22Rv1 (cell line): ENCODE measurements at regions not wholly inside any gene's neighbourhood (a gene's known extent, or its start where the extent isn't known, plus 50 kb on each side); places are given as distances from the start of the nearest gene placed in this dataset.
A peak's percentile ranks its signal among the peaks of the same experiment; 100 is the strongest.

Source experiments
- CTCF ChIP-seq: fragments of 450-650 bp; IDR thresholded peaks from 2 replicates; pipeline ENCODE4 v1.5.1; 2017; ENCODE audit warnings: mild to moderate bottlenecking
- ZFX ChIP-seq: fragments of 450-650 bp; IDR thresholded peaks from 2 replicates; pipeline ENCODE4 v1.6.1; 2017; ENCODE audit warnings: antibody characterized with exemption, borderline replicate concordance

GRCh38 chr12:132415327-132416120 lies 74.4 kb upstream of the FBRSL1 start:
- 0 out of 2 replicates have a peak, but pooled peaks have one; percentile 36 for TF ChIP-seq CTCF
- no peak for TF ChIP-seq ZFX
